Lung (tissue), 11 donors: ENCODE measurements at regions not wholly inside any gene's neighbourhood (a gene's known extent, or its start where the extent isn't known, plus 50 kb on each side); places are given as distances from the start of the nearest gene placed in this dataset.

Experiments
- ATAC-seq: fragments of 200-7000 bp; cut with Tn5 transposase; one replicate; pipeline ENCODE4 v1.9.1; 2020; ENCODE audit warnings: moderate number of reproducible peaks; ENCODE audit not compliant: insufficient read depth, low FRiP score
- DNase-seq, 3 donors: peaks; one replicate each; pipeline ENCODE4 v3.0.0-alpha.2; 2013 to 2017
- H3K27ac ChIP-seq, 2 donors: one replicate each; pipeline ENCODE4 v1.5.1; 2013; ENCODE audit warnings: mild to moderate bottlenecking in 2 of 2, moderate library complexity in 2 of 2, control low read depth in 1 of 2, inconsistent platforms in 1 of 2, low read depth in 1 of 2, low read length in 1 of 2
- H3K27me3 ChIP-seq, 3 donors: one replicate each; pipeline ENCODE4 v1.5.1; 2013; ENCODE audit warnings: low read length in 2 of 3; ENCODE audit not compliant: control insufficient read depth in 3 of 3, insufficient read depth in 3 of 3
- H3K36me3 ChIP-seq, 4 donors: one replicate each; pipeline ENCODE4 v1.5.1; 2013; ENCODE audit warnings: low read length in 4 of 4, mild to moderate bottlenecking in 1 of 4, moderate library complexity in 1 of 4; ENCODE audit not compliant: control insufficient read depth in 4 of 4, insufficient read depth in 4 of 4
- H3K4me1 ChIP-seq, 5 donors: one replicate each; pipeline ENCODE4 v1.5.1; 2013; ENCODE audit warnings: low read length in 5 of 5, mild to moderate bottlenecking in 2 of 5, moderate library complexity in 1 of 5; ENCODE audit not compliant: control insufficient read depth in 5 of 5, insufficient read depth in 5 of 5
- H3K4me3 ChIP-seq: one replicate; pipeline ENCODE4 v1.5.1; 2013; ENCODE audit warnings: mild to moderate bottlenecking, control low read depth, moderate library complexity
- H3K9ac ChIP-seq, 2 donors: one replicate each; pipeline ENCODE4 v1.5.1; 2013; ENCODE audit warnings: low read length in 2 of 2, control low read depth in 1 of 2; ENCODE audit not compliant: insufficient read depth in 1 of 2
- H3K9me3 ChIP-seq, 4 donors: one replicate each; pipeline ENCODE4 v1.5.1; 2013; ENCODE audit warnings: low read length in 3 of 4, mild to moderate bottlenecking in 1 of 4, moderate library complexity in 1 of 4; ENCODE audit not compliant: control insufficient read depth in 4 of 4, insufficient read depth in 3 of 4
- CTCF ChIP-seq: IDR thresholded peaks from 2 replicates; pipeline ENCODE4 v1.5.1; 2012; ENCODE audit warnings: mild to moderate bottlenecking; ENCODE audit errors: control extremely low read depth, extremely low read depth
- whole genome bisulfite sequencing, 2 donors: extraction: QIAGEN DNeasy Blood & Tissue Kit; methylation state at CpG; one replicate each; pipeline ENCODE4 v1.1.7; 2013; 5-methylcytosine and 5-hydroxymethylcytosine counted together
- donor health status: control.
- donor health status: control.
- donor health status: Bipolar disorder and iron deficiency.
- donor health status: healthy.
- donor health status: DM: yes; HTN: yes; CAD: no.

- ATAC-seq: no peak
- no peaks in the 10 kb centered on the region for H3K36me3 ChIP-seq
- H3K27ac ChIP-seq: no peak overlapping the region
- no peak overlapping the region for H3K4me3 ChIP-seq
- TF ChIP-seq CTCF: no peak
- no peaks in the 10 kb centered on the region for H3K4me1 ChIP-seq
- peak in 1 of 3 donors; percentile 6 for DNase-seq
- peaks cover 0 to 6% (median 0%) of the 10 kb centered on the region in 4 donors for H3K9me3 ChIP-seq
- H3K9ac ChIP-seq: no peak overlapping the region
- no peaks in the 10 kb centered on the region for H3K27me3 ChIP-seq
- WGBS, 2 donors: 53 to 57% methylated on average over 3 of the region's 3 CpGs
Observed at GRCh38 chr4:154939851-154940250, 158.8 kb downstream of the RBM46 start.

- ATAC-seq: no peak
- no peak overlapping the region for H3K9ac ChIP-seq
- no peaks in the 10 kb centered on the region for H3K9me3 ChIP-seq
- H3K27me3 ChIP-seq: no peaks in the 10 kb centered on the region
- no peaks in the 10 kb centered on the region for H3K36me3 ChIP-seq
- TF ChIP-seq CTCF: no peak
- no peak for DNase-seq
- H3K4me3 ChIP-seq: no peak overlapping the region
- H3K27ac ChIP-seq: no peak overlapping the region
- no peaks in the 10 kb centered on the region for H3K4me1 ChIP-seq
Observed at GRCh38 chr4:154942176-154942575, 161.1 kb downstream of the RBM46 start.

- H3K9ac ChIP-seq: no peak overlapping the region
- 82 to 85% methylated on average over 4 of the region's 4 CpGs for WGBS, 2 donors
- no peaks in the 10 kb centered on the region for H3K27me3 ChIP-seq
- TF ChIP-seq CTCF: no peak
- no peak overlapping the region for H3K4me3 ChIP-seq
- DNase-seq (no peak), ATAC-seq (no peak)
- H3K4me1 ChIP-seq: no peaks in the 10 kb centered on the region
- no peaks in the 10 kb centered on the region for H3K36me3 ChIP-seq
- H3K9me3 ChIP-seq: no peaks in the 10 kb centered on the region
- H3K27ac ChIP-seq: no peak overlapping the region
Observed at GRCh38 chr4:154944996-154945395, 163.9 kb downstream of the RBM46 start.

- DNase-seq: no peak
- no peaks in the 10 kb centered on the region for H3K9me3 ChIP-seq
- H3K9ac ChIP-seq: no peak overlapping the region
- no peaks in the 10 kb centered on the region for H3K36me3 ChIP-seq
- TF ChIP-seq CTCF: no peak
- no peak overlapping the region for H3K4me3 ChIP-seq
- WGBS, 2 donors: 58 to 60% methylated on average over 2 of the region's 2 CpGs
- ATAC-seq: no peak
- H3K27me3 ChIP-seq: no peaks in the 10 kb centered on the region
- no peaks in the 10 kb centered on the region for H3K4me1 ChIP-seq
- H3K27ac ChIP-seq: no peak overlapping the region
Observed at GRCh38 chr4:154946113-154946512, 165.0 kb downstream of the RBM46 start.
